SH-SY5Y (cell line): ENCODE measurements at regions not wholly inside any gene's neighbourhood (a gene's known extent, or its start where the extent isn't known, plus 50 kb on each side); places are given as distances from the start of the nearest gene placed in this dataset.

Source experiments
- GATA2 ChIP-seq: IDR thresholded peaks from 2 replicates; pipeline ENCODE4 v1.6.1; 2011; ENCODE audit warnings: mild to moderate bottlenecking, low read depth, low read length
- GATA3 ChIP-seq: IDR thresholded peaks from 2 replicates; pipeline ENCODE4 v1.6.1; 2011; ENCODE audit warnings: low read depth, mild to moderate bottlenecking, low read length, moderate library complexity

DNA sequence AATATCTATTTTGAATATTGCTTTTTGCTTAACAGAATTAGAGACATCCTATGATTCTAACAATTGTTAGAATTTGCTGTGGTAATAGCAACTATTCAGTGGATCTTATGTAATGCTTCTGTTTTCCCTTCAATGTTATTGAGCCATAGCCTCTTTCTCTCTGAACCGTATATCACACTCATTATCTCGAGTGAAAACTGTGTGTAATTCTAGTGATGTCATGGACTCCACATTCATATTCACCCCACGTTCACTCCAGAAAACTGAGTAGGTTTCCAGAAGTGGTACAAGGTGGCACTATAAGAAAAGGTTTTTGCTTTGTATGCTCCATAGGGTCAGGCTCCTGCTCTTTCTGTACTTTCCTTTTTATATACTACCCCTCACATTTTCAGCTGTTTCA, 534.3 kb upstream of the PABPC4L start:
- TF ChIP-seq GATA2 (no peak), GATA3 (no peak)
